ENCODE measurements at regions not wholly inside any gene's neighbourhood (a gene's known extent, or its start where the extent isn't known, plus 50 kb on each side); places are given as distances from the start of the nearest gene placed in this dataset.
"Not testable (repeated sequence)": the region's sequence is repeated elsewhere in the genome, so short reads cannot be mapped to it uniquely, and the experiment has no call there.

DNA sequence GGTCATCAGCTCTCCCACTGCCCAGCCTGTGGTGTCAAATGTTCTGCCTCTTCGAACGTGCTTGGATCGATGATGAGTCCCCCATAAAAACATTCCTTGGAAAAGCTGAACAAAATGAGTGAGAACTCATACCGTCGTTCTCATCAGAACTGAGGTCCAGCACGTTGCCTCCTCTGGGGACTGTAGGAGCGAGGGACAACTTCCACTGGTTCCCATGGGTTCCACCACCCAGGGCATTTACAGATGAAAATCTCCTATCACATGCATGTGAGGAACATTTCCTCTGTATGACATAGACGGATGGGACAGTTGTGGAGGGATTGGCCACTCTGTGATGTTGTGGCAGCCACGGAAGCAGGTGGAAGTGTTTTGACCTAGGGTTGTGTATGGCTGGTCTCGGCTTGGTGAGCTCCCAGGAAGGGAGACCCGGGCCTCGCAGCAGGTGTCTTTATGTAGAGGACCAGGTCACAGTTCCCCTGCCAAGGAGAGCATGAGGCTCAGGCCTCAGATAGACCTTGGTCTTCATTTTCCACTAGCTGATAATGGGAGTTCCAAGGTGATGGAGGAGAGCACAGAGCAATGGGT lies 113.0 kb downstream of the SNRPN start:
- no peak for DNase-seq (ENCODE audit: low spot score)

- DNase-seq (ENCODE audit: low spot score): no peak
Measured at GRCh38 chr15:25068696-25069095, 113.9 kb downstream of the SNRPN start.

GRCh38 chr15:25070353-25070963 lies 115.7 kb downstream of the SNRPN start:
- DNase-seq (ENCODE audit: low spot score): no peak

GRCh38 chr15:25072857-25073476 lies 118.2 kb downstream of the SNRPN start:
- DNase-seq (ENCODE audit: low spot score): no peak

DNA sequence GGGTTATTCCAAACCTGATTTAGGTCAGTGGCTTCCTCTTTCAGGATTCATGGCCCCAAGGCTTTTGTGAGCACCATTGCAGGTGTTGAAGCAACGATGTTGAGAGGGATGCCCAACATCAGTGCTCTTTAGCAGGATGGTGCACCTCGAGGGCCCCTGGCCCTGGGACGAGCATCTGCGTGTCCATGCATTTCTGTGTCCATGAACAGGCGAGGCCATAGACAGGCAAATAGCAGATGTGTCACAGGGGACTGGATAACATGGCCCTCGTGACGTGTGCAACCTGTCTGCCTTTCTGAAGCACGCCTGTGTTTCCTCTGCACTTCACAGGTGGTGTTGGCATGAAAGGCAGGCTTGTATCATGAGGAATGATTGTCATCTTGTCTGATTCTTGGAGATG lies 132.3 kb downstream of the SNRPN start:
- DNase-seq (ENCODE audit: low spot score): no peak

DNA sequence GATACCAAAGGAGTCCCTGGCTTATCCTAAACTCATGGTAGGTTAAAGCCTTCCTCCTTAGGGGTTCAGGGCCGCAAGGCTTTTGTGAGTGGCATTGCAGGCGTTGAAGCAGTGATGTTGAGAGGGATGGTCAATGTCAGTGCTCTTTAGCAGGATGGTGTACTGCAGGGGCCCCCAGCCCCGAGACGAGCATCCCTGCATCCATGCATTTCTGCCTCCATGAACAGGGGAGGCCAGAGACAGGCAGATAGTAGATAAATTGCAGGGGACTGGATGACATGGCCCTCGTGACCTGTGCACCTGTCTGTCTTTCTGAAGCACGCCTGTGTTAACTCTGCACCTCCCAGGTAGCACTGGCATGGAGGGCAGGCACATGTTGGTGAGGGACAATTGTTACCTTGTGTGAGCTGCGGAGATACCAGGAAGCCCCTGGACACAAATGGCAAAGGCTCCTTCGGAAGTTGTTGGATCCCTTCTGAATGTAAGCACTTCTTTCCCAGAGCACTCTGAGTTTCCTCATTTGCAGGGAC lies 133.5 kb downstream of the SNRPN start:
- DNase-seq (ENCODE audit: low spot score): no peak

DNA sequence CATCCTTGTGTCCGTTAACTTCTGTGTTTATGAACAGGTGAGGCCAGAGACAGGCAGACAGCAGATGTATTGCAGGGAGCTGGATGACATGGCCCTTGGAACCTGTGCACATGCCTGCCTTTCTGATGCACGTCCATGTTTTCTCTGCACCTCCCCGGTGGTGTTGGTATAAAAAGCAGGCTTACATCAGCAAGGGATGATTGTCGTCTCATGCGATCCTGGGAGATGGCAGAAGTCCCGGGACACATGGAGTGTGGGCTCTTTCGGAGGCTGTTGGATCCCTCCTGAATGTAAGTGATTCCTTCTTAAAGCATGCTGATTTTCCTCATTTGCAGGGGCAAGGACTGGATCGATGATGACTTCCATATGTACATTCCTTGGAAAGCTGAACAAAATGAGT lies 134.8 kb downstream of the SNRPN start:
- no peak for DNase-seq (ENCODE audit: low spot score)

DNA sequence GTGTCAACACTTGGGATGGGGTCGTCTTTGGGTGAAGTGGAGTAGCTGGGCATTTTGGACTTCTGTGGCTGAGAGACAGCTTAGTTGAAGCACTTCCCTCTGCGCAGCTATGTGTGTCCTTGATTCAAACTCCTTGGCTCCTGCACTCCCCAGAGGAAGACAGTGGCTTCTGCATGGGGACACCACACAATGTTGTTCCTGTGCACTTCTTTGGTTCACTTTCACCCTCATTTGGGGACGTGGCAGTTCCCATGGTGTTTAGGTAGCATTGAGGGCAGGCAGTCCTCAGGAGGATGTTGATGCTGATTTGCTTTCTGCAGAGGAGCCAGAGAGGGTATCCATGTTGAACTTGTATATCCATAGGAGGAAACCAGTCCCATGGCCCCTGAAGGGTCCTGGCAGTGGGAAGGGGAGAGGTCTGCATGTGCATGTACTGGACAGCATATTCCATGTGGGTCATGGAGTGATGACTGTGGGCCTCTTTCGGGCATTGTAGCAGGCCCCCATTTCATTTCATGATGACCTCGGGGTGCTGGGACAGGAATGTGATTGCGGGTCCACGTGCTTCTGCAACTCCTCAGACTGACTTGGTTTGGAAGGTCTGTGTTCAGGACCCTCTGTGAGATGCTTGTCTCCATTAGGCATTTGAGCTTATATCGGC lies 135.4 kb downstream of the SNRPN start:
- DNase-seq (ENCODE audit: low spot score): no peak

DNA sequence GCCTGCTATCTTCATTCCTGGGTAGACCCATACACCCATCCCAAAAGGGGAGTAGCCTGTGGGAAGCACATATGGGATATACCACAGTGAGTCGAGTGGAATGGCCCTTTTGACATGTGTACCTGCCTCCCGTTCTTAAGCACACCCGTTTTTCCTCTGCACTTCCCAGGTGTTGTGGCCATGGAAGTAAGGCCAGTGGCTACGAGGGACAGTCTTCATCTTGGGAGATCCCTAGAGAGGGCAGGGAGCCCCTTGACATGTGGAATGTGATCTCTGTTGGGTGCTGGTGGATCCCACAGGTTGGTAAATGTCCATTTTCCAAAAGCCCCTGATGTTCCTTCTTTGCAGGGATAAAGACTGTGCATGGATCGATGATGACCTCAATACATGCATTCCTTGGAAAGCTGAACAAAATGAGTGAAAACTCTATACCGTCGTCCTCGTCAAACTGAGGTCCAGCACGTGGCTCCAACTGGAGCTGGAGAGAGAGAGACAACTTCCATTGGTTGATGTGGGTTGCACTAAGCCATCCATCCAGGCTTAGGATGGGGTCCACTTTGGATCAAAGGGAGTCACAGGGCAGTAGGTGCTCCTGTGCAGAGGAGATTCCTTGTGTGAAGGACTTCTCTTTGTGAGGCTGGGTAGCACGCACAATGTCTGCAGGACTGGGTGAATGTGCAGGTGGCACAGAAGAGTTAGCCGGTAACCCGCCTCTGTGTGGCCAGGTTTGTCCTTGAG lies 136.8 kb downstream of the SNRPN start:
- no peak for DNase-seq (ENCODE audit: low spot score)

DNA sequence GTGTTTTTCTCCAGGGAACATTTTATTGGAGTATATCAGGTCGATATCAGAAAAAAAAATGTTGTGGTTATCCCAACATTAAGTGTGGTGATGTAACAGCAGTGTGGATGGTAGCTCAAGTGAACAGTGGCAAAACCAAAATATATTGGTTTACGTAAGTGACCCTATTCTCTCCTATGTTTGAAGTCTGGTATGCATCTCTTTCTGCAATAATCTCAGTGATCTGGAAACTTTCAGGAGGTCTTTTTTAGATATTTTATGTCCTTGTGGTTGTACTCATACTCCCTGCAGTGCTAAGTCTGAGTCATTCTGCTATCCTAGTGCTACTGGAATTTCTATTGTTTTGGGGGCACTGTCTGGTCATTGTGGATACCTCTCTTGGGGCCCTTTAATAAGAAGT lies 137.9 kb downstream of the SNRPN start:
- DNase-seq (ENCODE audit: low spot score): no peak

- no peak for DNase-seq (ENCODE audit: low spot score)
Measured at GRCh38 chr15:25093455-25094029, 138.8 kb downstream of the SNRPN start.

DNA sequence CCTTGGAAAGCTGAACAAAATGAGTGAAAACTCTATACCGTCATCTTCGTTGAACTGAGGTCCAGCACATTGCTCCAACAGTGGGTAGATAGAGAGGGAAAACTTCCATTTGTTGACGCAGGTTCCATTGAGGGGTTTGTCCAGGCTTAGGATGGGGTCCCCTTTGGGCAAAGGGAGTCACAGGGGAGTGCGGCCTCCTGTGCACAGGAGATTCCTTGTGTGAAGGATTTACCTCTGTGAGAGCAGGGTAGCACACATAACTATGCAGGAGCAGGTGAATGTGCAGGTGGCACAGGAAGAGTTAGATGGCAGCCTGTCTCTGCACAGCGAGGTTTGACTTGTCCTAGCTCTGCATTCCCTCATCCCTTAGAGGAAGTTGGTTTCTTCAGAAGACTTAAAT lies 139.3 kb downstream of the SNRPN start:
- no peak for DNase-seq (ENCODE audit: low spot score)

DNA sequence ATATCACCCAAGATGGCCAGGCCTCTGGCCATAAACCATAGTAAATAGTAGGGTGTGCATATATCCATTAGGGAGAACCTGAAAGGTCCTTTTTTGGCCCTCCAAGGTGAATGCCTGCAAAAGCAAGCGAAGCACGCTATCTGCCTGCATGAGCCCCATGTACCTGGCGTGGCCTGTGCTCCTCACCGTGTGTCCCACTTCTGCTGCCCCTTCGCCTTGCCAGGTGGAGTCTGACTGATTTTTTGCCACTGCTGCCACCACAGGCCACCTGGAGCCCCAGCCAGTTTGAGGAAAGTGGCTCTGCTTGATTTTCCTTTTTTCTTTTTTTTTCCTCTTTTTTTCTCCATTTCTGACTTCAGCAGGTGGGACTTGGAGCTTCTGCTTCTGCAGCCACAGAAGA lies 139.7 kb downstream of the SNRPN start:
- no peak for DNase-seq (ENCODE audit: low spot score)

DNA sequence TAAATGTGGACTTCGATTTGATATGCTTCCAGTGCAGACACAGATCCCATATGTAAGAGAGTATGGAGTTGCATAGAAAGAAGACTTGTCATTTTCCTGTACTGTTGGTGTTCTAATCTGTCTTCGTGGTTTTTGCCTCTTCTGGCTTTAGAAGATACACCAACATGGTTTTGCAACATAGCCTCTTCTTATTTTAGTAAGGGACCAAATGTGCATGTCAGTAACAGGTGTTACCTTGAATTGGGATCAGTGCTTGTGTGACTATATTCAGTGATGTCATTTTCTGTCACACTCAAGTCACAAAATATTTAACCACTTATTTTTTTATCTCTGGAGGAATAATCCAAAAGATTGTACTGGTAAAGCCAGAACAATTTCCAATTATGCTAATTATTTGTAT lies 140.4 kb downstream of the SNRPN start:
- DNase-seq (ENCODE audit: low spot score): no peak

DNA sequence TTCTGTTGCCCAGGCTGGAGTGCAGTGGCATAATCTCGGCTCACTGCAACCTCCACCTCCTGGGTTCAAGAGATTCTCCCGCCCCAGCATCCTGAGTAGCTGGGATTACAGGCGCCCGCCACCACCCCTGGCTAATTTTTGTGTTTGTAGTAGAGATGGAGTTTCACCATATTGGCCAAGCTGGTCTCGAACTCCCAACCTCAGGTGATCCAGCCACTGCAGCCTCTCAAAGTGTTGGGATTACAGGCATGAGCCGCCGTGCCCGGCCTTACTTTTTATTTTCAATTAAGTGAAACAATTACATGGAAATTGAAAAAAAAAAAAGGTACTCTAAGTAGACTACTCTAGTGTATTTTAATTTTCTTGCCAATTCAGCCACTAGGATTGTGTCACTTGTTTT lies 145.2 kb downstream of the SNRPN start:
- DNase-seq (ENCODE audit: low spot score): not testable (repeated sequence)

- no peak for DNase-seq (ENCODE audit: low spot score)
Measured at GRCh38 chr15:25106209-25106608, 151.4 kb downstream of the SNRPN start.

- DNase-seq (ENCODE audit: low spot score): no peak
Measured at GRCh38 chr15:25133804-25134203, 179.0 kb downstream of the SNRPN start.

- no peak for DNase-seq (ENCODE audit: low spot score)
Measured at GRCh38 chr15:25134546-25134945, 179.8 kb downstream of the SNRPN start.

- peak; percentile 29 for DNase-seq (ENCODE audit: low spot score)
Measured at GRCh38 chr15:25136119-25136518, 181.3 kb downstream of the SNRPN start.

GRCh38 chr15:25137013-25137412 lies 182.2 kb downstream of the SNRPN start:
- no peak for DNase-seq (ENCODE audit: low spot score)

- no peak for DNase-seq (ENCODE audit: low spot score)
Measured at GRCh38 chr15:25169318-25169717, 214.5 kb downstream of the SNRPN start.
